HepG2 (cell line): ENCODE measurements at regions not wholly inside any gene's neighbourhood (a gene's known extent, or its start where the extent isn't known, plus 50 kb on each side); places are given as distances from the start of the nearest gene placed in this dataset.

Source experiments
- ATAC-seq: fragments of 200-7000 bp; cut with Tn5 transposase; 3 replicates; pipeline ENCODE4 v1.9.1; 2020; ENCODE audit warnings: mild to moderate bottlenecking, moderate library complexity
- BruUV-seq: library from RNA; stranded (reverse); fragments of 400-500 nt; replicated peaks from 2 replicates; lab custom pipeline; 2021; lab: Mats Ljungman, UMichigan
- CTCF ChIA-PET: fragments of 300-600 bp; formaldehyde crosslinking; extraction: SDS; loops from one replicate; lab custom pipeline; 2021; ENCODE audit warnings: low total read pairs, inconsistent platforms, low intra/inter-chr PET ratio; lab: Yijun Ruan, JAX
- POLR2A ChIA-PET: fragments of 350-600 bp; sonication (Branson Sonifier 250); formaldehyde crosslinking; loops from one replicate; lab custom pipeline; 2020; ENCODE audit warnings: antibody characterized with exemption, inconsistent platforms; lab: Yijun Ruan, JAX
- DNase-seq: peaks from one replicate; pipeline ENCODE4 v3.0.0-alpha.2; 2015; ENCODE audit warnings: low spot score
- FAIRE-seq: peaks from 3 replicates; lab custom pipeline; 2011; peaks lifted over from hg19 to GRCh38; lab: Jason Lieb, UNC
- H2AFZ ChIP-seq: one replicate; pipeline ENCODE4 v1.6.1; 2011; ENCODE audit warnings: low read length, inconsistent platforms
- H3K27ac ChIP-seq: fragments of 300-600 bp; 3 replicates; pipeline ENCODE4 v1.8.0; 2011; ENCODE audit warnings: mixed run types, mild to moderate bottlenecking, mixed read lengths, low read length, inconsistent platforms; ENCODE audit not compliant: insufficient read depth; ENCODE audit errors: extremely low read length
- H3K27me3 ChIP-seq, 2 experiments: fragments of 200-600 bp in 1 of 2; 2 replicates in 1 of 2; 3 replicates in 1 of 2; pipeline versions ENCODE4 v1.6.0 to v1.8.0; 2011; ENCODE audit warnings: low read length in 2 of 2, mild to moderate bottlenecking in 2 of 2, moderate library complexity in 2 of 2, inconsistent platforms in 1 of 2; ENCODE audit not compliant: insufficient read depth in 2 of 2, control insufficient read depth in 1 of 2
- H3K36me3 ChIP-seq, 2 experiments: fragments of 200-600 bp in 1 of 2; replicated peaks in 1 of 2; 2 replicates in 1 of 2; 3 replicates in 1 of 2; pipeline versions ENCODE4 v1.5.1 to v1.8.0; 2011; ENCODE audit warnings: low read length in 2 of 2, inconsistent platforms in 1 of 2; ENCODE audit not compliant: insufficient read depth in 2 of 2, control insufficient read depth in 1 of 2
- H3K4me1 ChIP-seq: 2 replicates; pipeline ENCODE4 v1.5.1; 2012; ENCODE audit warnings: low read length, inconsistent platforms; ENCODE audit not compliant: insufficient read depth
- H3K4me2 ChIP-seq: 2 replicates; pipeline ENCODE4 v1.6.0; 2011; ENCODE audit warnings: low read depth, low read length, inconsistent platforms
- H3K4me3 ChIP-seq, 3 experiments: fragments of 200-600 bp in 1 of 3; sonication (generic), shearing (Covaris generic) in 1 of 3; replicated peaks in 1 of 3; 2 replicates each; pipeline ENCODE4 v1.5.1; 2011 to 2016; ENCODE audit warnings: low read length in 3 of 3, inconsistent platforms in 2 of 3, low read depth in 2 of 3, mild to moderate bottlenecking in 2 of 3, control low read depth in 1 of 3, mixed read lengths in 1 of 3; ENCODE audit not compliant: insufficient read depth in 1 of 3
- H3K79me2 ChIP-seq: one replicate; pipeline ENCODE4 v1.6.1; 2011; ENCODE audit warnings: low read length, inconsistent platforms; ENCODE audit not compliant: insufficient read depth
- H3K9ac ChIP-seq: 2 replicates; pipeline ENCODE4 v1.6.0; 2011; ENCODE audit warnings: mild to moderate bottlenecking, low read depth, low read length, inconsistent platforms; ENCODE audit not compliant: insufficient read depth
- H3K9me3 ChIP-seq: 2 replicates; pipeline ENCODE4 v1.5.1; 2012; ENCODE audit warnings: mild to moderate bottlenecking, low read length
- H4K20me1 ChIP-seq: 2 replicates; pipeline ENCODE4 v1.6.0; 2011; ENCODE audit warnings: inconsistent platforms, mild to moderate bottlenecking, low read length, moderate library complexity; ENCODE audit not compliant: insufficient read depth
- ATRX ChIP-seq: sonication (generic); formaldehyde crosslinking; IDR thresholded peaks from 2 replicates; pipeline ENCODE4 v1.4.0; 2020; ENCODE audit warnings: missing genetic modification reagents, borderline replicate concordance
- GTF3A ChIP-seq: sonication (generic); formaldehyde crosslinking; conservative IDR thresholded peaks from 2 replicates; pipeline ENCODE4 v1.4.0; 2020; ENCODE audit warnings: mild to moderate bottlenecking, missing genetic modification reagents
- HMGXB4 ChIP-seq, 2 experiments: sonication (generic) in 1 of 2; formaldehyde crosslinking in 1 of 2; IDR thresholded peaks; 2 replicates each; pipeline versions ENCODE4 v1.4.0 to v1.6.1; 2018 to 2020; ENCODE audit warnings: missing genetic modification reagents in 2 of 2, borderline replicate concordance in 1 of 2, low read depth in 1 of 2, mild to moderate bottlenecking in 1 of 2, missing biosample characterization in 1 of 2
- MAFG ChIP-seq: sonication (generic); formaldehyde crosslinking; IDR thresholded peaks from 2 replicates; pipeline ENCODE4 v1.5.1; 2020; ENCODE audit warnings: mild to moderate bottlenecking, missing genetic modification reagents
- NFRKB ChIP-seq: fragments of 450-650 bp; IDR thresholded peaks from 2 replicates; pipeline ENCODE4 v1.6.1; 2017
- PAWR ChIP-seq: sonication (generic); formaldehyde crosslinking; IDR thresholded peaks from 2 replicates; pipeline ENCODE4 v1.4.0; 2020; ENCODE audit warnings: missing genetic modification reagents, mild to moderate bottlenecking, borderline replicate concordance
- SAP130 ChIP-seq: IDR thresholded peaks from 2 replicates; pipeline ENCODE4 v1.6.1; 2016; ENCODE audit warnings: low read depth
- SNRNP70 ChIP-seq: fragments of 200-400 bp; formaldehyde crosslinking; IDR thresholded peaks from 2 replicates; pipeline ENCODE4 v1.6.1; 2017; ENCODE audit warnings: mild to moderate bottlenecking, low read depth, low read length, moderate library complexity
- XRCC5 ChIP-seq: fragments of 200-400 bp; formaldehyde crosslinking; optimal IDR thresholded peaks from 2 replicates; pipeline ENCODE3; 2017; ENCODE audit warnings: mild to moderate bottlenecking, low read length
- ZBTB7A ChIP-seq: sonication (generic); formaldehyde crosslinking; IDR thresholded peaks from 2 replicates; pipeline ENCODE4 v1.8.0; 2022; ENCODE audit warnings: mild to moderate bottlenecking, missing genetic modification reagents
- ZBTB8A ChIP-seq: sonication (generic); formaldehyde crosslinking; IDR thresholded peaks from 2 replicates; pipeline ENCODE4 v1.4.0; 2020; ENCODE audit warnings: mild to moderate bottlenecking, low read depth, missing genetic modification reagents, borderline replicate concordance
- ZFP36L1 ChIP-seq: sonication (generic); formaldehyde crosslinking; IDR thresholded peaks from 2 replicates; pipeline ENCODE4 v1.8.0; 2022; ENCODE audit warnings: mild to moderate bottlenecking, missing genetic modification reagents, moderate library complexity
- ZNF251 ChIP-seq: sonication (generic); formaldehyde crosslinking; IDR thresholded peaks from 2 replicates; pipeline ENCODE4 v1.9.0; 2021; ENCODE audit warnings: mild to moderate bottlenecking, missing genetic modification reagents
- ZNF557 ChIP-seq: sonication (generic); formaldehyde crosslinking; IDR thresholded peaks from 2 replicates; pipeline ENCODE4 v1.4.0; 2020; ENCODE audit warnings: missing genetic modification reagents
- ZNF572 ChIP-seq: sonication (generic); formaldehyde crosslinking; IDR thresholded peaks from 2 replicates; pipeline ENCODE4 v1.5.1; 2020; ENCODE audit warnings: mild to moderate bottlenecking, missing genetic modification reagents
- ZZZ3 ChIP-seq: sonication (generic); formaldehyde crosslinking; IDR thresholded peaks from 2 replicates; pipeline ENCODE4 v1.4.0; 2020; ENCODE audit warnings: missing genetic modification reagents, mild to moderate bottlenecking, borderline replicate concordance
- in situ Hi-C: cut with HindIII; loops from 2 replicates; pipeline ENCODE4 v1.10.0; 2017; ENCODE audit warnings: low pct_unique_long_range_greater_than_20kb; ENCODE audit not compliant: extremely low pct_ligation_motif_present
- intact Hi-C: fragments of 100-400 bp; cut with micrococcal nuclease; formaldehyde crosslinking; loops from one replicate; pipeline ENCODE4 v1.10.0; 2022; ENCODE audit not compliant: unreplicated experiment
- TF ChIP-seq, protein P1 (sequence below): sonication (generic); formaldehyde crosslinking; IDR thresholded peaks from 2 replicates; pipeline ENCODE4 v1.8.0; 2023; ENCODE audit warnings: mild to moderate bottlenecking, missing genetic modification reagents

DNA sequence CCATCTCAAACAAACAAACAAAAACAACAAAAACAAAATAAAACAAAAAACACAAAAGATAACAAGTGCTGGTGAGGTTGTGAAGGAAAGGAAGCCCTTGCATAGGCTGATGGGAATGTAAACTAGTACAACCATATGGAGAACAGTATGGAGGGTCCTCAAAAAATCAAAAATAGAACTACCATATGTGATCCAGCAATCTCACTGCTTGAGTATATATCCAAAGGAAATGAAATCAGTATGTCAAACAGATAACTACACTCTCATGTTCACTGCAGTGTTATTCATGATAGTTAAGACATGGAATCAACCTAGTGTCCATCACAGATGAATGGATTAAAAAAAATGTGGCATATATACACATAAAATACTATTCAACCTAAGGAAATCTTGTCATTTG is 395.7 kb upstream of the SLC24A2 start:
- Histone ChIP-seq H3K79me2 (no peaks in the 10 kb centered on the region), H3K4me1 (no peaks in the 10 kb centered on the region), H3K9me3 (no peaks in the 10 kb centered on the region), H3K27ac (no peak overlapping the region), H2AFZ (no peak overlapping the region), H3K36me3 (no peaks in the 10 kb centered on the region), H3K4me3 (no peak overlapping the region), H3K9ac (no peak overlapping the region), H3K27me3 (no peaks in the 10 kb centered on the region), H3K4me2 (no peak overlapping the region), H4K20me1 (no peaks in the 10 kb centered on the region)
- intact Hi-C loops, result no loop called here
- FAIRE-seq (no peak), DNase-seq (no peak), ATAC-seq (no peak)
- ChIA-PET POLR2A (no interaction called here), CTCF (no interaction called here)
- in situ Hi-C loops, result no loop called here
- BruUV-seq, result no TSS peak
- no peak for TF ChIP-seq GTF3A (CRISPR knock-in tag)
- no peak for TF ChIP-seq ZBTB8A
- no peak for TF ChIP-seq PAWR (CRISPR knock-in tag)
- no peak for TF ChIP-seq SAP130
- no peak for TF ChIP-seq ATRX
- TF ChIP-seq, protein P1, sequence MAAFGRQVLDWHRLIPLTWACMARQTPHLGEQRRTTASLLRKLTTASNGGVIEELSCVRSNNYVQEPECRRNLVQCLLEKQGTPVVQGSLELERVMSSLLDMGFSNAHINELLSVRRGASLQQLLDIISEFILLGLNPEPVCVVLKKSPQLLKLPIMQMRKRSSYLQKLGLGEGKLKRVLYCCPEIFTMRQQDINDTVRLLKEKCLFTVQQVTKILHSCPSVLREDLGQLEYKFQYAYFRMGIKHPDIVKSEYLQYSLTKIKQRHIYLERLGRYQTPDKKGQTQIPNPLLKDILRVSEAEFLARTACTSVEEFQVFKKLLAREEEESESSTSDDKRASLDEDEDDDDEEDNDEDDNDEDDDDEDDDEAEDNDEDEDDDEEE (CRISPR knock-in tag), result no peak
- TF ChIP-seq ZNF251 (CRISPR knock-in tag), result no peak
- no peak for TF ChIP-seq XRCC5
- no peak for TF ChIP-seq SNRNP70
- no peak for TF ChIP-seq ZNF572 (CRISPR knock-in tag)
- no peak for TF ChIP-seq NFRKB
- no peak for TF ChIP-seq ZZZ3 (CRISPR knock-in tag)
- TF ChIP-seq HMGXB4 (CRISPR knock-in tag; IDR thresholded peaks at IDR 0.05; ENCODE audit: borderline replicate concordance in 1 of 2, low read depth in 1 of 2), result no peak
- no peak for TF ChIP-seq ZNF557 (CRISPR knock-in tag)
- no peak for TF ChIP-seq ZBTB7A (CRISPR knock-in tag)
- no peak for TF ChIP-seq MAFG
- no peak for TF ChIP-seq ZFP36L1
